Endothelial cell of umbilical vein (primary cell): ENCODE measurements at regions not wholly inside any gene's neighbourhood (a gene's known extent, or its start where the extent isn't known, plus 50 kb on each side); places are given as distances from the start of the nearest gene placed in this dataset.
"Not testable (repeated sequence)": the region's sequence is repeated elsewhere in the genome, so short reads cannot be mapped to it uniquely, and the experiment has no call there.

Experiments
- CTCF ChIP-seq, 2 donors: IDR thresholded peaks; 1 replicate in 1 of 2; 2 replicates in 1 of 2; pipeline ENCODE4 v1.5.1; 2011; ENCODE audit warnings: low read length in 2 of 2, mild to moderate bottlenecking in 2 of 2, moderate library complexity in 2 of 2, control low read depth in 1 of 2, inconsistent platforms in 1 of 2, low read depth in 1 of 2; ENCODE audit not compliant: insufficient read depth in 1 of 2; ENCODE audit errors: extremely low read depth in 1 of 2
- FOS ChIP-seq: IDR thresholded peaks from 2 replicates; pipeline ENCODE4 v1.6.1; 2011; ENCODE audit warnings: mild to moderate bottlenecking, low read length, moderate library complexity, borderline replicate concordance; ENCODE audit not compliant: insufficient read depth
- GATA2 ChIP-seq: IDR thresholded peaks from 2 replicates; pipeline ENCODE4 v1.7.0; 2011; ENCODE audit warnings: low read depth, mild to moderate bottlenecking, moderate library complexity, mixed read lengths, low read length; ENCODE audit not compliant: insufficient read length, insufficient read depth
- MYC ChIP-seq: IDR thresholded peaks from one replicate; pipeline ENCODE4 v1.6.1; 2011; ENCODE audit warnings: mild to moderate bottlenecking, low read depth, low read length
- POLR2A ChIP-seq: IDR thresholded peaks from 2 replicates; pipeline ENCODE4 v1.6.1; 2012; ENCODE audit warnings: low read depth, mild to moderate bottlenecking, control low read depth, low read length
- POLR2AphosphoS5 ChIP-seq: IDR thresholded peaks from 2 replicates; pipeline ENCODE4 v1.6.1; 2012; ENCODE audit warnings: low read depth, mild to moderate bottlenecking, control low read depth, low read length, moderate library complexity; ENCODE audit not compliant: insufficient read depth

GRCh38 chr1:120973836-120974235 lies 84.3 kb downstream of the PPIAL4A start:
- TF ChIP-seq CTCF (IDR thresholded peaks at IDR 0.05; ENCODE audit: extremely low read depth in 1 of 2, insufficient read depth in 1 of 2, low read depth in 1 of 2, low read length in 2 of 2); POLR2A; FOS; MYC; GATA2; POLR2AphosphoS5: not testable (repeated sequence)
